Omental fat pad (tissue), 3 donors: ENCODE measurements at regions not wholly inside any gene's neighbourhood (a gene's known extent, or its start where the extent isn't known, plus 50 kb on each side); places are given as distances from the start of the nearest gene placed in this dataset.

Experiments used
- ATAC-seq: fragments of 150-250 bp; one replicate; pipeline ENCODE4 v1.9.1; 2016; ENCODE audit warnings: mild to moderate bottlenecking, moderate library complexity; ENCODE audit not compliant: low FRiP score
- DNase-seq: peaks from one replicate; pipeline ENCODE4 v3.0.0-alpha.2; 2019; ENCODE audit warnings: low spot score
- TF ChIP-seq, protein P1 (sequence below), 3 donors: fragments of 450-650 bp; IDR thresholded peaks; one replicate each; pipeline ENCODE4 v1.5.1; 2016 to 2017; ENCODE audit warnings: antibody characterized with exemption in 3 of 3, mild to moderate bottlenecking in 3 of 3, moderate library complexity in 2 of 3

DNA sequence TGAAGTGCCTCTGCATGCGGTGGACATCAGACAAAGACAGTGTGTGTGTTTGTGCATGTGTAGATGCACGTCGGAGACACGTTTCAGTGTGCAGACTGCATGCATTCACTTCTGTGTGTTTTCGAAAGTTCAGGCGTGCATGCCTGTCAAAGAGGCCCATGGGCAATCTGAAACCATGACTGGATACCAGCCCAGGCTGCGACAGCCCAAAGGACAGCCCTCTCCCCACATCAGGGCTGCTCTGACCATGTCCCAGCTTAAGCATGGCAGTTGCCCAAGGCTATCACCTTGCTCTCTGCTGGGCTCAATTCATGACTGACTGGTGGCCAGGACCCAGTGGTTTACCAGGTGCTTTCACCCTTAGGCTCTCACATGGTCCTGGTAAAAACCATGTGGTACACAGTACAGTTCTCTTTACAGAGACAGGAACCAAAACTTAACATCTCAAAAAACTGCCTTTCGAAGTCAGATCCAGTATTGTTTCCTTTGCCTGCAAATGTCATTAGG lies 423.7 kb upstream of the CADM1 start:
- ATAC-seq = no peak
- no peak for DNase-seq
- TF ChIP-seq, protein P1, sequence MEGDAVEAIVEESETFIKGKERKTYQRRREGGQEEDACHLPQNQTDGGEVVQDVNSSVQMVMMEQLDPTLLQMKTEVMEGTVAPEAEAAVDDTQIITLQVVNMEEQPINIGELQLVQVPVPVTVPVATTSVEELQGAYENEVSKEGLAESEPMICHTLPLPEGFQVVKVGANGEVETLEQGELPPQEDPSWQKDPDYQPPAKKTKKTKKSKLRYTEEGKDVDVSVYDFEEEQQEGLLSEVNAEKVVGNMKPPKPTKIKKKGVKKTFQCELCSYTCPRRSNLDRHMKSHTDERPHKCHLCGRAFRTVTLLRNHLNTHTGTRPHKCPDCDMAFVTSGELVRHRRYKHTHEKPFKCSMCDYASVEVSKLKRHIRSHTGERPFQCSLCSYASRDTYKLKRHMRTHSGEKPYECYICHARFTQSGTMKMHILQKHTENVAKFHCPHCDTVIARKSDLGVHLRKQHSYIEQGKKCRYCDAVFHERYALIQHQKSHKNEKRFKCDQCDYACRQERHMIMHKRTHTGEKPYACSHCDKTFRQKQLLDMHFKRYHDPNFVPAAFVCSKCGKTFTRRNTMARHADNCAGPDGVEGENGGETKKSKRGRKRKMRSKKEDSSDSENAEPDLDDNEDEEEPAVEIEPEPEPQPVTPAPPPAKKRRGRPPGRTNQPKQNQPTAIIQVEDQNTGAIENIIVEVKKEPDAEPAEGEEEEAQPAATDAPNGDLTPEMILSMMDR (IDR thresholded peaks at IDR 0.05) = no peak

DNA sequence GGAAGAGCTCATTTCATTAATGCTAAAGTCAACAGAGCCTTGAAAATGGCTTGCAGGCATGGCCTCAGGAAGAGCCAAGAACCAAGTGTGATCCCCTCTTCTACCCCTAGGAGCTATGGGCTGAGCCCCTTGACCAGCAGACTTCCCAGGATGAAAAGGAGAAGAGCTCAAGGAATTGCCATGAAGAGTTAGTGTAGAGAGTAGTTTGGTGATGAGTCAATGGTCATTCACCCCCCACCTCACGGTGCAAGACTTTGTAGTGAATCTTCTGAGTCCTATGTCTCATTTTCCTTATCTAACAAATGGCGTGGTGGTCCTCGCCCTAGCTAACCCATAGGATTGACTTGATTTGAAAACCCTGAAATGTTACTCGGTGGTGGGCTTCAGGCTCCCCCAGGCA lies 422.4 kb upstream of the CADM1 start:
- no peak for ATAC-seq
- TF ChIP-seq, protein P1 (IDR thresholded peaks at IDR 0.05) = no peak
- no peak for DNase-seq

- no peak for ATAC-seq
Measured at GRCh38 chr11:115926138-115926537, 421.9 kb upstream of the CADM1 start.

DNA sequence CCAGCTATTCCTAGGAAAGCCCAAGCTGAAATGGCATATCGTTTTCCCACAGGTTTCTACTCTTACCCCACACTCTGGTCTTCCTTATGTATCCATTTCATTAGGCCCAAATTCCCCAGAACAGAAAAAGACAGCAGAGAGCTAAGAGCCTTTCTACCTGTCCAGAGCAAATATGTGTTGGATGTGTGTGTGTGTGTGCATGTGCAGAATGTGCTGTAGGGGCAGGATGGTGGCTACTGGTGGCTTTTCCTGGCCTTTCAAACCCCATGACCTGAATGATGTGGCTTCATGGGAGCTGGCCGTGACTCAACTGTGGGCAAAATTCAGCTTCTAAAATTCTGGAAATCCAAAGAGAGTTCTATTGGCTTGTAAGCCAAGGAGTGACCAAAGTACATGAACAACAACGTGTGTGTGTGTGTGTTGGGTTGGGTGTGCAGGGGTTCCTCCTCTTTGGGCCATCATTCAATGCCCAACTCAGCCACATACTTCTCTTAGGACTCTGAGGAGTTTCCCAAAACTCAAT lies 421.4 kb upstream of the CADM1 start:
- ATAC-seq (no peak), DNase-seq (no peak)
- TF ChIP-seq, protein P1 (IDR thresholded peaks at IDR 0.05) = no peak

More at GRCh38 chr11:115926138-115926537, 421.9 kb upstream of the CADM1 start:
- DNase-seq = no peak
- TF ChIP-seq, protein P1 (IDR thresholded peaks at IDR 0.05) = no peak

DNA sequence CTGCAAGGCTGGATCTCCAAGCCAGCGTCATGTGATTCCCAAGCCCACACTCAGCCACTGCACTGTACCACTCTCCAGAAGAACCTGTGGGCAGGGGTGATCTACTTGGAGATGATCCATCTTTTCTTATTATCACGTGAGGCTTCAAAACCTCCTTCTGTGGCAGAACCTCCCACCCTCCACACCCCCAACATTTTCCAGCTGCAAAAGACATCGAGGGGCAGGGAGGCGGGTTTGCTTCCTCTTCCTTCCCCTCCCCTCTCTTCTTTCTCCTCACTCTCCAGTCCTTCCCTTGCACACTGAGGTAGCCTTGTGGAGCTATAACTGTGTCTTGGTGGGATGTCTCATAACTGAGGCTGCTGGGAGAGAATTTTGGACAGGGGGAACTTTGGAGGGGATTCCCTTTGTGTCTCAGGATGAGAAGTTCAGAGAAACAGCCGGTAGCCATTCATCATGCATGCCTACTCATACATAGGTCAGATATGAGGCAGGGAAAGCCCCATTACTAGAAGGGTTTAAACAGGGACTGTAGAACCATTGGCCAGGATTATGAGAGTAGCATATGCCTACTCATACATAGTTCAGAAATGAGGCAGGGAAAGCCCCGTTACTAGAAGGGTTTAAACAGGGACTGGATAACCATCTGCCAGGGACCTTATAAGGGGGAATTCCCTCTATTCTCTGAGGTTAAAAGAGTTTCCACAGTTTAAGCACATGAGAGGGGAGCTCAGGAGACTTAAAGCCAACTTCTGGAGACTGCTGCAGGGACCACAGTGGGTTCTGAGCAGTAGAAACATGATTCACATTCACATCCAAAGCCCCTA lies 420.7 kb upstream of the CADM1 start:
- DNase-seq = no peak
- ATAC-seq = no peak
- TF ChIP-seq, protein P1 (IDR thresholded peaks at IDR 0.05) = no peak

GRCh38 chr11:115922876-115923275 lies 418.7 kb upstream of the CADM1 start:
- TF ChIP-seq, protein P1 (IDR thresholded peaks at IDR 0.05) = no peak
- DNase-seq (no peak), ATAC-seq (no peak)

DNA sequence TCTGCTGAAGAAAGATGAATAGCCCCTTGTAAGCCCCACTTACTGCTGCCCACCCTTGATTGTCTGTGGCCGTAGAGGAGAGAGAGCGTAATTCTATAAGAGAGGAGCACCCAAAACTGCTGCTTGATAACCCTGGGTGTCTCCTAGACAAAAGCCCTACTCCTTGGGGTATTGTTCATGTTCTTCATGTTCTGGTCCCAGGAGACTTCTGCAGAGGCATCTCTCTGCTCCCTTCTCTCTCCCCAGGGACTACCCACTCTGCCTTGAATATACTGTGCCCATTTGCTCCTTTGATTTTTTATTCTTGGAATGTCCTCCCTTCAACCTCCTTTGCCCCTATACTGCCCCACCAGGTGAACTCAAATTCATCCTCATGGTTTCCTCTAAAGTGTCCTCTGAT lies 417.8 kb upstream of the CADM1 start:
- ATAC-seq (no peak), DNase-seq (no peak)
- TF ChIP-seq, protein P1 (IDR thresholded peaks at IDR 0.05) = no peak
